ENCODE measurements at regions not wholly inside any gene's neighbourhood (a gene's known extent, or its start where the extent isn't known, plus 50 kb on each side); places are given as distances from the start of the nearest gene placed in this dataset.

DNA sequence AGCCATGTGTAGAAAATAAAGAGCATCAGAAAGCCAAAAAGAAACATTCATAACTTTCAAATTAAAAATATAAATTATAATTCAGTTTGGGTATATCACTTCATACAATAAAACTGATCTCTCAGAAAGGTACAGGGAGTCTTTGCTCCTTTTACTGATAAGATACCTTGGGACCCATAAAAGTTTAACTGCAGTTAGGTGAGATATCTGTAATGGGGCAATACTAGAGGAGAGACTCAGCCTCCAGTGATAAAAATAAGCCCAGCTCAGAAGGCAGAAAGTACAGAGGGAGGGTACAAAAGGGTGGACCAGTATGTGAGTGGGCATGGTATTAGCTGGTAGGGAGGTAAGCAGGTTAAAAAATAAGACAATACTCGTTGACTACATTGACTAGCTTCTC, 180.9 kb upstream of the AGTR2 start:
- H3K4me3 ChIP-seq (replicated peaks in 1 of 2; ENCODE audit: low read depth in 1 of 2, low read length in 2 of 2) = no peak overlapping the region
- H3K36me3 ChIP-seq (ENCODE audit: control insufficient read depth in 1 of 2, insufficient read depth in 2 of 2, low read length in 2 of 2) = no peaks in the 10 kb centered on the region
- H3K27ac ChIP-seq (ENCODE audit: low read depth, low read length) = no peak overlapping the region
- no peaks in the 10 kb centered on the region for H4K20me1 ChIP-seq (ENCODE audit: insufficient read depth)
- H3K9me3 ChIP-seq (ENCODE audit: control insufficient read depth in 1 of 2, insufficient read depth in 1 of 2, low read depth in 1 of 2, low read length in 2 of 2) = no peaks in the 10 kb centered on the region
- H3K9ac ChIP-seq (ENCODE audit: low read length) = no peak overlapping the region
- BruUV-seq (replicated peaks) = no TSS peak
- no peaks in the 10 kb centered on the region for H3K79me2 ChIP-seq (ENCODE audit: insufficient read depth, low read length)
- RAD21 ChIA-PET (ENCODE audit: low non-redundant PET in 1 of 2, low total read pairs in 2 of 2, uncharacterized antibody in 2 of 2, unreplicated experiment in 2 of 2) = no interaction called here
- CTCF ChIA-PET = no interaction called here
- intact Hi-C loops (cut with micrococcal nuclease) = no loop called here
- no peak overlapping the region for H3K4me2 ChIP-seq (ENCODE audit: low read length)
- no peak for ATAC-seq
- H3K27me3 ChIP-seq (ENCODE audit: insufficient read depth, low read length) = no peaks in the 10 kb centered on the region
- TF ChIP-seq SP1 (IDR thresholded peaks at IDR 0.05; ENCODE audit: low read depth) (no peak), CBX3 (IDR thresholded peaks at IDR 0.05; ENCODE audit: low read depth) (no peak), POLR2AphosphoS5 (IDR thresholded peaks at IDR 0.05; ENCODE audit: low read depth, low read length) (no peak), RAD21 (IDR thresholded peaks at IDR 0.05; ENCODE audit: low read depth) (no peak), SIN3A (IDR thresholded peaks at IDR 0.05; ENCODE audit: low read depth) (no peak), REST (IDR thresholded peaks at IDR 0.05; ENCODE audit: low read depth) (no peak), TCF7L2 (IDR thresholded peaks at IDR 0.05; ENCODE audit: borderline replicate concordance, extremely low read depth, insufficient read depth, insufficient read length) (no peak), EZH2phosphoT487 (IDR thresholded peaks at IDR 0.05; ENCODE audit: borderline replicate concordance) (no peak)
- TF ChIP-seq, protein P1, sequence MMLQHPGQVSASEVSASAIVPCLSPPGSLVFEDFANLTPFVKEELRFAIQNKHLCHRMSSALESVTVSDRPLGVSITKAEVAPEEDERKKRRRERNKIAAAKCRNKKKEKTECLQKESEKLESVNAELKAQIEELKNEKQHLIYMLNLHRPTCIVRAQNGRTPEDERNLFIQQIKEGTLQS (IDR thresholded peaks at IDR 0.05) = no peak
- H3K4me1 ChIP-seq (ENCODE audit: control insufficient read depth in 1 of 2, insufficient read depth in 2 of 2, low read length in 2 of 2) = no peaks in the 10 kb centered on the region
- H3K9me2 ChIP-seq (ENCODE audit: insufficient read depth) = no peaks in the 10 kb centered on the region
- POLR2A ChIA-PET = no interaction called here
- H2AFZ ChIP-seq (ENCODE audit: low read depth, low read length, poor library complexity, severe bottlenecking) = no peak overlapping the region
- no peak for DNase-seq (ENCODE audit: low read depth, low spot score)
